ENCODE measurements at regions not wholly inside any gene's neighbourhood (a gene's known extent, or its start where the extent isn't known, plus 50 kb on each side); places are given as distances from the start of the nearest gene placed in this dataset.

GRCh38 chr14:27546111-27546510 lies 948.3 kb upstream of the NOVA1 start:
- TF ChIP-seq CTCF (conservative IDR thresholded peaks at IDR 0.05; ENCODE audit: low read depth, low read length), result no peak
- DNase-seq (ENCODE audit: low read depth), result no peak
- H3K4me3 ChIP-seq (ENCODE audit: low read depth, low read length), result no peak overlapping the region

- H3K4me3 ChIP-seq (ENCODE audit: low read depth, low read length), result no peak overlapping the region
- TF ChIP-seq CTCF (conservative IDR thresholded peaks at IDR 0.05; ENCODE audit: low read depth, low read length), result peak; percentile 56
- DNase-seq (ENCODE audit: low read depth), result no peak
These were observed 956.0 kb upstream of the NOVA1 start for GRCh38 chr14:27553790-27554189.

- no peak overlapping the region for H3K4me3 ChIP-seq (ENCODE audit: low read depth, low read length)
- no peak for DNase-seq (ENCODE audit: low read depth)
- no peak for TF ChIP-seq CTCF (conservative IDR thresholded peaks at IDR 0.05; ENCODE audit: low read depth, low read length)
These were observed 959.6 kb upstream of the NOVA1 start for GRCh38 chr14:27557445-27557844.

- TF ChIP-seq CTCF (conservative IDR thresholded peaks at IDR 0.05; ENCODE audit: low read depth, low read length), result no peak
- DNase-seq (ENCODE audit: low read depth), result no peak
- H3K4me3 ChIP-seq (ENCODE audit: low read depth, low read length), result no peak overlapping the region
These were observed 962.0 kb upstream of the NOVA1 start for GRCh38 chr14:27559848-27560247.

- TF ChIP-seq CTCF (conservative IDR thresholded peaks at IDR 0.05; ENCODE audit: low read depth, low read length), result no peak
- no peak overlapping the region for H3K4me3 ChIP-seq (ENCODE audit: low read depth, low read length)
- no peak for DNase-seq (ENCODE audit: low read depth)
These were observed 969.1 kb upstream of the NOVA1 start for GRCh38 chr14:27566843-27567382.

GRCh38 chr14:27573018-27573417 lies 975.2 kb upstream of the NOVA1 start:
- DNase-seq (ENCODE audit: low read depth), result no peak
- no peak for TF ChIP-seq CTCF (conservative IDR thresholded peaks at IDR 0.05; ENCODE audit: low read depth, low read length)
- no peak overlapping the region for H3K4me3 ChIP-seq (ENCODE audit: low read depth, low read length)

GRCh38 chr14:27587103-27587502 lies 989.3 kb upstream of the NOVA1 start:
- no peak for DNase-seq (ENCODE audit: low read depth)
- H3K4me3 ChIP-seq (ENCODE audit: low read depth, low read length), result no peak overlapping the region
- peak; percentile 22 for TF ChIP-seq CTCF (conservative IDR thresholded peaks at IDR 0.05; ENCODE audit: low read depth, low read length)
